ENCODE measurements at regions not wholly inside any gene's neighbourhood (a gene's known extent, or its start where the extent isn't known, plus 50 kb on each side); places are given as distances from the start of the nearest gene placed in this dataset.

- TF ChIP-seq ZBTB20 (tag by site-specific recombination; IDR thresholded peaks at IDR 0.05) (no peak), ZNF660 (tag by site-specific recombination; IDR thresholded peaks at IDR 0.05) (no peak)
These were observed 467.3 kb downstream of the IRS2 start (continued) for GRCh38 chr13:109318945-109319590.

GRCh38 chr13:109315481-109315880 lies 470.9 kb downstream of the IRS2 start:
- TF ChIP-seq AEBP2 (tag by site-specific recombination; IDR thresholded peaks at IDR 0.05; ENCODE audit: borderline replicate concordance) (no peak), ZNF677 (tag by site-specific recombination; IDR thresholded peaks at IDR 0.05) (no peak), ZNF18 (tag by site-specific recombination; IDR thresholded peaks at IDR 0.05) (no peak), ZNF274 (IDR thresholded peaks at IDR 0.05; ENCODE audit: low read length) (no peak), ZNF274 (tag by site-specific recombination; IDR thresholded peaks at IDR 0.05; ENCODE audit: borderline replicate concordance) (no peak), ZNF629 (tag by site-specific recombination; IDR thresholded peaks at IDR 0.05) (no peak)
- Histone ChIP-seq H3K4me1 (ENCODE audit: control insufficient read depth, insufficient read depth, low read length) (no peaks in the 10 kb centered on the region), H3K9me3 (ENCODE audit: control insufficient read depth, insufficient read depth, low read depth, low read length) (no peaks in the 10 kb centered on the region), H3K36me3 (ENCODE audit: control insufficient read depth in 2 of 2, insufficient read depth in 1 of 2, low read length in 2 of 2) (no peaks in the 10 kb centered on the region), H3K27ac (ENCODE audit: extremely low read depth, low read depth, low read length) (no peak overlapping the region), H3K4me3 (ENCODE audit: low read depth, low read length) (no peak overlapping the region)
- POLR2A ChIA-PET: no interaction called here
- CTCF ChIA-PET: no interaction called here

- Histone ChIP-seq H3K27ac (ENCODE audit: extremely low read depth, low read depth, low read length) (no peak overlapping the region), H3K4me1 (ENCODE audit: control insufficient read depth, insufficient read depth, low read length) (no peaks in the 10 kb centered on the region; the same call in 1 of the 2 replicates), H3K36me3 (ENCODE audit: control insufficient read depth in 2 of 2, insufficient read depth in 1 of 2, low read length in 2 of 2) (no peaks in the 10 kb centered on the region), H3K4me3 (ENCODE audit: low read depth, low read length) (no peak overlapping the region), H3K9me3 (ENCODE audit: control insufficient read depth, insufficient read depth, low read depth, low read length) (no peaks in the 10 kb centered on the region)
- TF ChIP-seq ZNF112 (tag by site-specific recombination; IDR thresholded peaks at IDR 0.05) (no peak), ZSCAN5A (tag by site-specific recombination; IDR thresholded peaks at IDR 0.05) (no peak), OVOL3 (tag by site-specific recombination; IDR thresholded peaks at IDR 0.05) (no peak), ZNF610 (tag by site-specific recombination; IDR thresholded peaks at IDR 0.05; ENCODE audit: borderline replicate concordance) (no peak), ZNF623 (tag by site-specific recombination; IDR thresholded peaks at IDR 0.05) (no peak), ATF2 (tag by site-specific recombination; IDR thresholded peaks at IDR 0.05; ENCODE audit: low read depth) (no peak), ZNF514 (tag by site-specific recombination; IDR thresholded peaks at IDR 0.05) (no peak), ZEB2 (tag by site-specific recombination; IDR thresholded peaks at IDR 0.05) (no peak)
- CTCF ChIA-PET: no interaction called here
- POLR2A ChIA-PET: no interaction called here
These were observed 472.3 kb downstream of the IRS2 start for GRCh38 chr13:109314101-109314500.
